ENCODE measurements at regions not wholly inside any gene's neighbourhood (a gene's known extent, or its start where the extent isn't known, plus 50 kb on each side); places are given as distances from the start of the nearest gene placed in this dataset.

- no peak for TF ChIP-seq YY1 (IDR thresholded peaks at IDR 0.05; ENCODE audit: extremely low read depth, insufficient replicate concordance, low read depth, low read length)
- TF ChIP-seq CTCF (IDR thresholded peaks at IDR 0.05 in 2 of 3, conservative IDR thresholded peaks at IDR 0.05 in 1 of 3; ENCODE audit: borderline replicate concordance in 1 of 3, insufficient read depth in 1 of 3, low read depth in 2 of 3, low read length in 2 of 3): no peak
- TF ChIP-seq MAX (IDR thresholded peaks at IDR 0.05): no peak
- no peak for TF ChIP-seq EZH2 (IDR thresholded peaks at IDR 0.05)
- no peak for TF ChIP-seq POLR2AphosphoS5 (IDR thresholded peaks at IDR 0.05; ENCODE audit: low read depth, low read length)
Observed at GRCh38 chr17:54220829-54221228, 398.1 kb downstream of the KIF2B start.
